8988T (cell line): ENCODE measurements at regions not wholly inside any gene's neighbourhood (a gene's known extent, or its start where the extent isn't known, plus 50 kb on each side); places are given as distances from the start of the nearest gene placed in this dataset.

Experiments
- DNase-seq: peaks from one replicate; pipeline ENCODE4 v3.0.0; 2011

DNA sequence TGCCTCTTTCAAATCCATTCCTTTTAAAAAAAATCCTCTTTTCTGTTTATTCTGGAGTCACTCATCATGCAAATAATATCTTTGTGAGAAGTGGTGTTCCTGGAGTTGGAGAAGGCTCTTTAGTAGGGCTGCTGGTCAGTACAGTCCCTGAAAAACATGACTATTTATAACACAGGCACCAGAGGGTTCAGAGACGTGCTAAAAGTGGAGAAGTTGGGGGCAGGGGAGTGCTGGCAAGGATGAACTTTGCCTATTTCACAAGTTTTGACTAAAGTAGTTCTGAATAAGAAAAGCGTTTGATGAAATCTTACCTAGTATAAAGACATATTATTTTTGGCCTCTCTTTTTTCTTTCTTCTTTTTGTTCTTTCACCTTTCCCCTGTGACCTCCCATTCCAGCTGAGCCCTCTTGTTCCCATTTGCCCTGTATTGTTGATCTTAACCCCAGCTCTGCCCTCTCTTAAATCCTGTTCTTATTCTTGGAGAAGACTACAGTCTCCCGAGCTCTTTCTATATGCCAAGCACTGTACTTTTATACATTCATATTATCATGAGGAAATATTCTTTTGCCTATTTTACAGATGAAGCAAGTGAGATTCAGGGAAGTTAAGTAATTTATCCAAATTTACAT is 129.1 kb downstream of the TM9SF2 start:
- no peak for DNase-seq

GRCh38 chr13:99629641-99630040 is 128.4 kb downstream of the TM9SF2 start:
- no peak for DNase-seq

DNA sequence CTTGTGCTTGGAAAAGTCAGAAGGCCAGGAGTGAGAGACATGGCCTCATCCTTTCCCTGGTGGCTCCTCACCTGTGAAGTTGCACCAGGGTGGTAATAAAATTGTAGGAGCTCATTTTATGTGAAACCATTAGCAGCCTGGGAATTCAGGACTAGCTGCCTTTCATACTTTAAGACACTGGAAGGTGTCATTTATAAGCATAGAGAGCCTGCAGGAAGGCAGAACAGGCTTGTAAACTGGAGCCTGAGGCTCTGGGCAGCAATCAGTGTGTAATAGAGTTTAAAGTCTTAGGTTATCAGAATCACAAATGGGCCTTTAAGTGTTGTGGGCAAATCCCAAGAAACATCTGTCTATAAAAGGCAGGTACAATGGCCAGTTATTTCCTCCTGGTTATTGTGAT is 127.2 kb downstream of the TM9SF2 start:
- DNase-seq: no peak

- DNase-seq: no peak
Measured at GRCh38 chr13:99626461-99627082, 125.3 kb downstream of the TM9SF2 start.

- DNase-seq: no peak
Measured at GRCh38 chr13:99624936-99625540, 123.8 kb downstream of the TM9SF2 start.

GRCh38 chr13:99620806-99621205 is 119.5 kb downstream of the TM9SF2 start:
- no peak for DNase-seq

DNA sequence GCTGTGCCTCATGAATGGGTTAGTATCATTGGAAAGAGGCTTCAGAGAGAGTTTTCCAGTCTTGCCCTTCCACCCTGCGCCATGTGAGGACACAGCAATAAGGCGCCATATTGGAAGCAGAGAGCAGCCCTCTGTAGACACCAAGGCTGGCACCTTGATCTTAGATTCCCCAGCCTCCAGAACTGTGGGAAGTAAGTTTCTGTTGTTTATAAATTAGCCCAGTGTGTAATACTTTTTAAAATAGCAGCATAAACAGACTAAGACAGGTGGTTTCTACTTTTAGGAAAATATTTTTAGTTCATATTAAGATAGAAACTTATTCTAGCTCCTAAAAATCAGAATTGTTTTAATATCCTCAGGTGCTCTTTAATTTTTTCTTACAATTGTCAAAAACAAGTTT is 117.9 kb downstream of the TM9SF2 start:
- DNase-seq: no peak

- no peak for DNase-seq
Measured at GRCh38 chr13:99617474-99618255, 116.4 kb downstream of the TM9SF2 start.

- DNase-seq: peak; percentile 41
Measured at GRCh38 chr13:99614465-99614885, 113.2 kb downstream of the TM9SF2 start.
